Endothelial cell of umbilical vein (primary cell): ENCODE measurements at regions not wholly inside any gene's neighbourhood (a gene's known extent, or its start where the extent isn't known, plus 50 kb on each side); places are given as distances from the start of the nearest gene placed in this dataset.

Experiments used
- BruUV-seq: library from RNA; stranded (reverse); fragments of 400-500 nt; replicated peaks from 2 replicates; lab custom pipeline; 2021; lab: Mats Ljungman, UMichigan
- CTCF ChIA-PET: fragments of 300-600, 350-600 bp; sonication (Branson Sonifier 250); formaldehyde crosslinking; loops from one replicate; lab custom pipeline; 2021; ENCODE audit warnings: antibody characterized with exemption, inconsistent platforms; lab: Charles Lee
- POLR2A ChIA-PET: fragments of 300-600, 350-600 bp; sonication (Branson Sonifier 250); formaldehyde crosslinking; loops from one replicate; lab custom pipeline; 2021; ENCODE audit warnings: antibody characterized with exemption, inconsistent platforms; lab: Charles Lee
- DNase-seq: peaks from one replicate; pipeline ENCODE4 v3.0.0-alpha.2; 2011; ENCODE audit warnings: low read depth, low spot score
- FAIRE-seq: peaks from 2 replicates; lab custom pipeline; 2011; peaks lifted over from hg19 to GRCh38; lab: Jason Lieb, UNC
- H2AFZ ChIP-seq: 2 replicates; pipeline ENCODE4 v1.6.0; 2012; ENCODE audit warnings: low read depth, low read length, control low read depth, inconsistent platforms
- H3K27ac ChIP-seq: 2 replicates; pipeline ENCODE4 v1.5.1; 2011; ENCODE audit warnings: low read depth, mild to moderate bottlenecking, control low read depth, low read length, moderate library complexity; ENCODE audit not compliant: insufficient read depth
- H3K27me3 ChIP-seq, 2 experiments: 2 replicates each; pipeline versions ENCODE4 v1.6.0 to v1.6.1; 2011; ENCODE audit warnings: low read length in 2 of 2, mixed read lengths in 1 of 2; ENCODE audit not compliant: control insufficient read depth in 2 of 2, insufficient read depth in 2 of 2
- H3K36me3 ChIP-seq, 2 experiments: 2 replicates in 1 of 2; 3 replicates in 1 of 2; pipeline ENCODE4 v1.5.1; 2011; ENCODE audit warnings: low read length in 2 of 2, mild to moderate bottlenecking in 1 of 2, moderate library complexity in 1 of 2; ENCODE audit not compliant: control insufficient read depth in 2 of 2, insufficient read depth in 2 of 2; ENCODE audit errors: extremely low read depth in 1 of 2
- H3K4me1 ChIP-seq: 3 replicates; pipeline ENCODE4 v1.5.1; 2011; ENCODE audit warnings: mild to moderate bottlenecking, low read length; ENCODE audit not compliant: control insufficient read depth, insufficient read depth; ENCODE audit errors: extremely low read depth
- H3K4me2 ChIP-seq: 2 replicates; pipeline ENCODE4 v1.6.1; 2011; ENCODE audit warnings: low read length, control low read depth, mixed read lengths; ENCODE audit not compliant: insufficient read depth
- H3K4me3 ChIP-seq, 3 experiments: fragments of 200-600 bp in 1 of 3; sonication (generic), shearing (Covaris generic) in 1 of 3; replicated peaks in 1 of 3; 2 replicates each; pipeline ENCODE4 v1.5.1; 2011 to 2016; ENCODE audit warnings: control low read depth in 3 of 3, low read length in 3 of 3, mild to moderate bottlenecking in 2 of 3, inconsistent platforms in 1 of 3, low read depth in 1 of 3, moderate library complexity in 1 of 3; ENCODE audit not compliant: insufficient read depth in 1 of 3
- H3K79me2 ChIP-seq: 2 replicates; pipeline ENCODE4 v1.6.0; 2012; ENCODE audit warnings: low read length, inconsistent platforms; ENCODE audit not compliant: control insufficient read depth, insufficient read depth
- H3K9ac ChIP-seq: replicated peaks from 2 replicates; pipeline ENCODE3; 2011; ENCODE audit warnings: low read length, control low read depth; ENCODE audit not compliant: insufficient read depth; ENCODE audit errors: extremely low read depth
- H3K9me1 ChIP-seq: replicated peaks from 3 replicates; pipeline ENCODE4 v1.6.0; 2011; ENCODE audit warnings: mild to moderate bottlenecking, low read length; ENCODE audit not compliant: control insufficient read depth, insufficient read depth; ENCODE audit errors: extremely low read depth
- H3K9me3 ChIP-seq: replicated peaks from 2 replicates; pipeline ENCODE4 v1.5.1; 2012; ENCODE audit warnings: low read length, inconsistent platforms; ENCODE audit not compliant: control insufficient read depth, insufficient read depth
- H4K20me1 ChIP-seq: replicated peaks from 2 replicates; pipeline ENCODE3; 2011; ENCODE audit warnings: mild to moderate bottlenecking, low read length; ENCODE audit not compliant: control insufficient read depth, insufficient read depth; ENCODE audit errors: extremely low read depth
- EZH2 ChIP-seq: IDR thresholded peaks from 2 replicates; pipeline ENCODE4 v1.6.1; 2012; ENCODE audit warnings: borderline replicate concordance, low read depth, mild to moderate bottlenecking, moderate library complexity, low read length, inconsistent platforms; ENCODE audit not compliant: severe bottlenecking
- FOS ChIP-seq: IDR thresholded peaks from 2 replicates; pipeline ENCODE4 v1.6.1; 2011; ENCODE audit warnings: mild to moderate bottlenecking, low read length, moderate library complexity, borderline replicate concordance; ENCODE audit not compliant: insufficient read depth
- GATA2 ChIP-seq: IDR thresholded peaks from 2 replicates; pipeline ENCODE4 v1.7.0; 2011; ENCODE audit warnings: low read depth, mild to moderate bottlenecking, moderate library complexity, mixed read lengths, low read length; ENCODE audit not compliant: insufficient read length, insufficient read depth
- JUN ChIP-seq: IDR thresholded peaks from 2 replicates; pipeline ENCODE4 v1.6.1; 2011; ENCODE audit warnings: borderline replicate concordance, low read depth; ENCODE audit not compliant: insufficient read length, insufficient read depth
- MYC ChIP-seq: IDR thresholded peaks from one replicate; pipeline ENCODE4 v1.6.1; 2011; ENCODE audit warnings: mild to moderate bottlenecking, low read depth, low read length
- POLR2A ChIP-seq: IDR thresholded peaks from 2 replicates; pipeline ENCODE4 v1.6.1; 2012; ENCODE audit warnings: low read depth, mild to moderate bottlenecking, control low read depth, low read length
- POLR2AphosphoS5 ChIP-seq: IDR thresholded peaks from 2 replicates; pipeline ENCODE4 v1.6.1; 2012; ENCODE audit warnings: low read depth, mild to moderate bottlenecking, control low read depth, low read length, moderate library complexity; ENCODE audit not compliant: insufficient read depth
- dilution Hi-C: fragments of 300-500 bp; cut with MboI; formaldehyde crosslinking; loops from one replicate; pipeline ENCODE4 v1.15.0; 2019; ENCODE audit warnings: low sequenced_read_pairs; ENCODE audit not compliant: extremely low pct_ligation_motif_present
- intact Hi-C: fragments of 100-400 bp; cut with micrococcal nuclease; formaldehyde crosslinking; loops from one replicate; pipeline ENCODE4 v1.10.0; 2022
- TF ChIP-seq, protein P1 (sequence below): IDR thresholded peaks from 2 replicates; pipeline ENCODE4 v1.6.1; 2011; ENCODE audit not compliant: insufficient read depth, insufficient read length
- TF ChIP-seq, protein P2 (sequence below), 2 donors: IDR thresholded peaks; 1 replicate in 1 of 2; 2 replicates in 1 of 2; pipeline ENCODE4 v1.5.1; 2011; ENCODE audit warnings: low read length in 2 of 2, mild to moderate bottlenecking in 2 of 2, moderate library complexity in 2 of 2, control low read depth in 1 of 2, inconsistent platforms in 1 of 2, low read depth in 1 of 2; ENCODE audit not compliant: insufficient read depth in 1 of 2; ENCODE audit errors: extremely low read depth in 1 of 2

DNA sequence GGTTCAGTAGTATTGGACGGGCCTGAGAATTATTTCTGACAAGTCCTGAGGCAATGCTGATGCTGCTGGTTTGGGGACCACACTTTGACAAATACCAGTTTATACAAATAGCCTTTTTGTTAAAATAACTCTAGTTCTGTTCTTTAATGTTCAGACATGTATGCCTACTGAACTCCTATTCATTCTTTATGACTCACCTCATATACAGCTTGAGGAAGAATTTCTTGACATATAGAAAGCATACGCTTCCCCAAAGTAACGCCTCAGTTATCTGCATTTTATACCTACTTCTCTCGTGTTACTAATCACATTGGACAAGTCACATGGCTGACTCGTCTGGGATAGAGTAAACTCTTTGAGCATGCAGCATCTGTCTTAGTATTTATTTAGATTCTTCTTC, 145.4 kb upstream of the GOLIM4 start:
- POLR2A ChIA-PET: no interaction called here
- CTCF ChIA-PET: no interaction called here

More for the DNA sequence above, 145.4 kb upstream of the GOLIM4 start:
- Histone ChIP-seq H3K79me2 (no peaks in the 10 kb centered on the region), H3K9ac (no peak overlapping the region), H3K9me1 (no peaks in the 10 kb centered on the region), H3K9me3 (no peaks in the 10 kb centered on the region), H3K27ac (no peak overlapping the region), H3K4me3 (no peak overlapping the region), H3K27me3 (peaks cover 2 to 25% of the 10 kb centered on the region in 2 experiments), H4K20me1 (no peaks in the 10 kb centered on the region), H3K36me3 (no peaks in the 10 kb centered on the region), H3K4me2 (no peak overlapping the region), H3K4me1 (no peaks in the 10 kb centered on the region), H2AFZ (no peak overlapping the region)
- no peak for DNase-seq
- intact Hi-C loops (no loop called here), dilution Hi-C loops (no loop called here)
- TF ChIP-seq, protein P1, sequence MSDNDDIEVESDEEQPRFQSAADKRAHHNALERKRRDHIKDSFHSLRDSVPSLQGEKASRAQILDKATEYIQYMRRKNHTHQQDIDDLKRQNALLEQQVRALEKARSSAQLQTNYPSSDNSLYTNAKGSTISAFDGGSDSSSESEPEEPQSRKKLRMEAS: no peak
- TF ChIP-seq EZH2 (no peak), POLR2A (no peak), POLR2AphosphoS5 (no peak), FOS (no peak), JUN (no peak), MYC (no peak), GATA2 (no peak)
- TF ChIP-seq, protein P2, sequence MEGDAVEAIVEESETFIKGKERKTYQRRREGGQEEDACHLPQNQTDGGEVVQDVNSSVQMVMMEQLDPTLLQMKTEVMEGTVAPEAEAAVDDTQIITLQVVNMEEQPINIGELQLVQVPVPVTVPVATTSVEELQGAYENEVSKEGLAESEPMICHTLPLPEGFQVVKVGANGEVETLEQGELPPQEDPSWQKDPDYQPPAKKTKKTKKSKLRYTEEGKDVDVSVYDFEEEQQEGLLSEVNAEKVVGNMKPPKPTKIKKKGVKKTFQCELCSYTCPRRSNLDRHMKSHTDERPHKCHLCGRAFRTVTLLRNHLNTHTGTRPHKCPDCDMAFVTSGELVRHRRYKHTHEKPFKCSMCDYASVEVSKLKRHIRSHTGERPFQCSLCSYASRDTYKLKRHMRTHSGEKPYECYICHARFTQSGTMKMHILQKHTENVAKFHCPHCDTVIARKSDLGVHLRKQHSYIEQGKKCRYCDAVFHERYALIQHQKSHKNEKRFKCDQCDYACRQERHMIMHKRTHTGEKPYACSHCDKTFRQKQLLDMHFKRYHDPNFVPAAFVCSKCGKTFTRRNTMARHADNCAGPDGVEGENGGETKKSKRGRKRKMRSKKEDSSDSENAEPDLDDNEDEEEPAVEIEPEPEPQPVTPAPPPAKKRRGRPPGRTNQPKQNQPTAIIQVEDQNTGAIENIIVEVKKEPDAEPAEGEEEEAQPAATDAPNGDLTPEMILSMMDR (IDR thresholded peaks at IDR 0.05; ENCODE audit: extremely low read depth in 1 of 2, insufficient read depth in 1 of 2, low read depth in 1 of 2, low read length in 2 of 2): no peak
- no peak for FAIRE-seq
- BruUV-seq: no TSS peak
